ENCODE measurements at regions not wholly inside any gene's neighbourhood (a gene's known extent, or its start where the extent isn't known, plus 50 kb on each side); places are given as distances from the start of the nearest gene placed in this dataset.

GRCh38 chr2:117492209-117492851, 322.2 kb upstream of the DDX18 start:
- Histone ChIP-seq H3K4me2 (peak overlapping the region; percentile 24; the same call in 1 of the 2 replicates), H4K20me1 (replicated peaks; ENCODE audit: insufficient read depth) (no peaks in the 10 kb centered on the region), H3K36me3 (ENCODE audit: insufficient read depth) (no peaks in the 10 kb centered on the region), H3K27me3 (ENCODE audit: insufficient read depth) (no peaks in the 10 kb centered on the region), H3K79me2 (replicated peaks; ENCODE audit: insufficient read depth) (no peaks in the 10 kb centered on the region), H3K9me2 (ENCODE audit: insufficient read depth) (peaks cover 11% of the 10 kb centered on the region; the same call in 1 of the 2 replicates), H3K4me3 (no peak overlapping the region; the same call in 1 of the 2 replicates), H3F3A (replicated peaks; ENCODE audit: low read depth) (no peaks in the 10 kb centered on the region), H3K4me1 (ENCODE audit: insufficient read depth) (peaks cover 17% of the 10 kb centered on the region), H3K27ac (ENCODE audit: low read depth) (no peak overlapping the region), H2AFZ (no peak overlapping the region)
- Mint-ChIP-seq H3K27ac (peak overlapping the region; percentile 76), H3K36me3 (ENCODE audit: low read depth) (peaks cover 12% of the 10 kb centered on the region; the same call in 2 of the 3 replicates), H3K9me3 (peaks cover 5% of the 10 kb centered on the region; the same call in 2 of the 3 replicates), H3K4me1 (peaks cover 32% of the 10 kb centered on the region), H3K4me3 (no peak overlapping the region), H3K27me3 (ENCODE audit: insufficient read depth, low read depth, poor library complexity) (peaks cover 1% of the 10 kb centered on the region)
- ATAC-seq (peak; percentile 31; the same call in 2 of the 3 replicates), DNase-seq (ENCODE audit: low spot score) (no peak)
- no peak for TF ChIP-seq REST (IDR thresholded peaks at IDR 0.05; ENCODE audit: unreplicated experiment)
- TF ChIP-seq JUNB (IDR thresholded peaks at IDR 0.05; ENCODE audit: unreplicated experiment), result no peak
- TF ChIP-seq STAT1 (IDR thresholded peaks at IDR 0.05; ENCODE audit: unreplicated experiment), result no peak
- no peak for TF ChIP-seq POLR2AphosphoS5 (IDR thresholded peaks at IDR 0.05; ENCODE audit: low read depth)
- TF ChIP-seq ZNF331 (CRISPR knock-in tag; IDR thresholded peaks at IDR 0.05; ENCODE audit: low read depth), result no peak
- TF ChIP-seq NANOG (IDR thresholded peaks at IDR 0.05; ENCODE audit: borderline replicate concordance), result no peak
- no peak for TF ChIP-seq ETS1 (IDR thresholded peaks at IDR 0.05)

- Histone ChIP-seq H3K4me1 (ENCODE audit: insufficient read depth) (no peaks in the 10 kb centered on the region), H3K27ac (ENCODE audit: low read depth) (no peak overlapping the region), H3K4me3 (no peak overlapping the region), H3F3A (replicated peaks; ENCODE audit: low read depth) (no peaks in the 10 kb centered on the region), H3K27me3 (ENCODE audit: insufficient read depth) (no peaks in the 10 kb centered on the region), H4K20me1 (replicated peaks; ENCODE audit: insufficient read depth) (no peaks in the 10 kb centered on the region), H3K36me3 (ENCODE audit: insufficient read depth) (no peaks in the 10 kb centered on the region), H3K4me2 (no peak overlapping the region), H2AFZ (no peak overlapping the region), H3K79me2 (replicated peaks; ENCODE audit: insufficient read depth) (no peaks in the 10 kb centered on the region), H3K9me2 (ENCODE audit: insufficient read depth) (0 out of 2 replicates have a peak, but pooled peaks cover 6% of the 10 kb centered on the region)
- H3K36me3 Mint-ChIP-seq (ENCODE audit: low read depth), result peaks cover 12% of the 10 kb centered on the region; the same call in 2 of the 3 replicates
- TF ChIP-seq ZNF331 (CRISPR knock-in tag; IDR thresholded peaks at IDR 0.05; ENCODE audit: low read depth), result no peak
- no peak for TF ChIP-seq EZH2 (IDR thresholded peaks at IDR 0.05; ENCODE audit: low read depth, unreplicated experiment)
- DNase-seq (ENCODE audit: low spot score) (no peak), ATAC-seq (no peak)
- no peak overlapping the region for H3K27ac Mint-ChIP-seq
- no peaks in the 10 kb centered on the region for H3K27me3 Mint-ChIP-seq (ENCODE audit: insufficient read depth, low read depth, poor library complexity)
- H3K4me1 Mint-ChIP-seq, result no peaks in the 10 kb centered on the region
- H3K4me3 Mint-ChIP-seq, result no peak overlapping the region
- peaks cover 5% of the 10 kb centered on the region; the same call in 2 of the 3 replicates for H3K9me3 Mint-ChIP-seq
Measured at GRCh38 chr2:117500721-117501120, 313.8 kb upstream of the DDX18 start.
